ENCODE measurements at regions not wholly inside any gene's neighbourhood (a gene's known extent, or its start where the extent isn't known, plus 50 kb on each side); places are given as distances from the start of the nearest gene placed in this dataset.

- DNase-seq (ENCODE audit: low spot score), result no peak
These were observed 89.6 kb downstream of the RBFOX3 start for GRCh38 chr17:79521225-79521624.

- no peak for DNase-seq (ENCODE audit: low spot score)
These were observed 90.4 kb downstream of the RBFOX3 start for GRCh38 chr17:79520167-79521165.

- DNase-seq (ENCODE audit: low spot score), result no peak
These were observed 91.2 kb downstream of the RBFOX3 start for GRCh38 chr17:79519601-79520000.

GRCh38 chr17:79518585-79519523 is 92.0 kb downstream of the RBFOX3 start:
- no peak for DNase-seq (ENCODE audit: low spot score)

GRCh38 chr17:79517827-79518584 is 92.8 kb downstream of the RBFOX3 start:
- no peak for DNase-seq (ENCODE audit: low spot score)

- no peak for DNase-seq (ENCODE audit: low spot score)
These were observed 94.9 kb downstream of the RBFOX3 start for GRCh38 chr17:79515646-79516571.

- DNase-seq (ENCODE audit: low spot score), result no peak
These were observed 95.7 kb downstream of the RBFOX3 start for GRCh38 chr17:79515110-79515509.

- no peak for DNase-seq (ENCODE audit: low spot score)
These were observed 96.9 kb downstream of the RBFOX3 start for GRCh38 chr17:79513820-79514535.

- no peak for DNase-seq (ENCODE audit: low spot score)
These were observed 97.6 kb downstream of the RBFOX3 start for GRCh38 chr17:79513206-79513605.

- DNase-seq (ENCODE audit: low spot score), result no peak
These were observed 99.4 kb downstream of the RBFOX3 start for GRCh38 chr17:79511471-79511870.

- no peak for DNase-seq (ENCODE audit: low spot score)
These were observed 100.8 kb downstream of the RBFOX3 start for GRCh38 chr17:79510071-79510470.

- DNase-seq (ENCODE audit: low spot score), result no peak
These were observed 101.4 kb downstream of the RBFOX3 start for GRCh38 chr17:79509490-79509889.

GRCh38 chr17:79509008-79509407 is 101.8 kb downstream of the RBFOX3 start:
- no peak for DNase-seq (ENCODE audit: low spot score)

GRCh38 chr17:79508291-79508716 is 102.5 kb downstream of the RBFOX3 start:
- no peak for DNase-seq (ENCODE audit: low spot score)

GRCh38 chr17:79506955-79507354 is 103.9 kb downstream of the RBFOX3 start:
- DNase-seq (ENCODE audit: low spot score), result no peak

GRCh38 chr17:79506150-79506870 is 104.5 kb downstream of the RBFOX3 start:
- no peak for DNase-seq (ENCODE audit: low spot score)

- no peak for DNase-seq (ENCODE audit: low spot score)
These were observed 105.7 kb downstream of the RBFOX3 start for GRCh38 chr17:79505199-79505598.

- DNase-seq (ENCODE audit: low spot score), result no peak
These were observed 106.7 kb downstream of the RBFOX3 start for GRCh38 chr17:79504181-79504605.

GRCh38 chr17:79503126-79503839 is 107.6 kb downstream of the RBFOX3 start:
- no peak for DNase-seq (ENCODE audit: low spot score)
